ENCODE measurements at regions not wholly inside any gene's neighbourhood (a gene's known extent, or its start where the extent isn't known, plus 50 kb on each side); places are given as distances from the start of the nearest gene placed in this dataset.

DNA sequence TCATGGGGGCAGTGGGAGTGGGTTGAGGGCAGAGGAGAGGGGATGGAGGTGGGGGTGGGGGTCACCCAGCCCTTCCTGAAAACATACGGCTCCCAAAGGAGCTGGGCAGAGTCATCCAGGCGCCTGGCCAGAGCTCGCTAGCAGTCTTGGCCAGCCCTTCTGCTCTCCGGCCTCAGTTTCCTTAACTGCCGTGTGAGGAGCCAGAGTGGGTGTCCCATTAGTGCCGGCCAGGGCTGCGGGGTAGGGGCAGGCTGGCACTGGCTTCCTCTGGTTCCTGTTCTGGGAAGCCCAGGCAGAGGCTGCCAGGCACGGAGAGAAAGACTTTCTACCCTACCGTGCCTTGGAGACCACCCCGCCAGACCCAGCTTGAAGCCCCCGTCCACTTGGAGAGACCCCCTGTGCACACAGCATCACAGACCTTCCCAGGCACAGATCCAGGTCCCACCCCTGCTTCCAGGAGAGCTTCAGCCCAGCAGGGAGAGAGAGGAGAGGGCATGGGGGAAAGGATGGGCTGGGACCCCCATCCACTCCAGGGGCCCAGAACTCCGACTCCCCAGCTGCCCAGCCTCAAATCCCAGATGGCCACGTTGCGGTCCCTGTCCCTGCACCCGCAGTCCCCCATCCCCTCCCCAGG is 93.3 kb downstream of the RFLNA start:
- peaks cover 22 to 40% (median 34%) of the 10 kb centered on the region in 3 donors for H3K4me1 Mint-ChIP-seq
- H3K4me3 Mint-ChIP-seq: peak overlapping the region in 7 of 8 donors; percentile 32 to 84 (median 53)
- no peaks in the 10 kb centered on the region for H3K36me3 Mint-ChIP-seq
- peak overlapping the region in 2 of 6 donors; percentile 42 to 54 for H3K27ac Mint-ChIP-seq
- DNase-seq (no peak), ATAC-seq (ENCODE audit: low read depth in 2 of 2) (no peak)
- no peaks in the 10 kb centered on the region for H3K27me3 Mint-ChIP-seq
- no peaks in the 10 kb centered on the region for H3K9me3 Mint-ChIP-seq

GRCh38 chr12:124387528-124387911 is 92.6 kb downstream of the RFLNA start:
- Mint-ChIP-seq H3K27me3 (no peaks in the 10 kb centered on the region), H3K4me1 (peaks cover 21 to 36% (median 31%) of the 10 kb centered on the region in 3 donors), H3K4me3 (peak overlapping the region in 1 of 8 donors; percentile 84), H3K9me3 (no peaks in the 10 kb centered on the region), H3K36me3 (no peaks in the 10 kb centered on the region), H3K27ac (peak overlapping the region in 1 of 6 donors; percentile 54)
- no peak for ATAC-seq (ENCODE audit: low read depth in 2 of 2)
- DNase-seq: no peak

GRCh38 chr12:124386661-124387527 is 92.0 kb downstream of the RFLNA start:
- H3K4me3 Mint-ChIP-seq: no peak overlapping the region
- ATAC-seq (ENCODE audit: low read depth in 2 of 2) (no peak), DNase-seq (no peak)
- H3K4me1 Mint-ChIP-seq: peaks cover 15 to 30% (median 25%) of the 10 kb centered on the region in 3 donors
- no peaks in the 10 kb centered on the region for H3K9me3 Mint-ChIP-seq
- no peaks in the 10 kb centered on the region for H3K27me3 Mint-ChIP-seq
- H3K36me3 Mint-ChIP-seq: no peaks in the 10 kb centered on the region
- no peak overlapping the region for H3K27ac Mint-ChIP-seq

GRCh38 chr12:124386059-124386458 is 91.2 kb downstream of the RFLNA start:
- H3K9me3 Mint-ChIP-seq: no peaks in the 10 kb centered on the region
- H3K4me1 Mint-ChIP-seq: peaks cover 11 to 28% (median 22%) of the 10 kb centered on the region in 3 donors
- no peak for ATAC-seq (ENCODE audit: low read depth in 2 of 2)

GRCh38 chr12:124385219-124385969 is 90.5 kb downstream of the RFLNA start:
- no peaks in the 10 kb centered on the region for H3K27me3 Mint-ChIP-seq
- no peaks in the 10 kb centered on the region for H3K36me3 Mint-ChIP-seq
- H3K9me3 Mint-ChIP-seq: no peaks in the 10 kb centered on the region
- DNase-seq (no peak), ATAC-seq (ENCODE audit: low read depth in 2 of 2) (no peak)
- H3K4me1 Mint-ChIP-seq: peaks cover 12 to 28% (median 21%) of the 10 kb centered on the region in 3 donors
- H3K27ac Mint-ChIP-seq: no peak overlapping the region
- H3K4me3 Mint-ChIP-seq: peak overlapping the region in 1 of 8 donors; percentile 33

More at GRCh38 chr12:124386059-124386458, 91.2 kb downstream of the RFLNA start:
- Mint-ChIP-seq H3K27me3 (no peaks in the 10 kb centered on the region), H3K36me3 (no peaks in the 10 kb centered on the region), H3K4me3 (no peak overlapping the region), H3K27ac (no peak overlapping the region)
- DNase-seq: no peak

GRCh38 chr12:124384299-124384894 is 89.5 kb downstream of the RFLNA start:
- H3K27me3 Mint-ChIP-seq: no peaks in the 10 kb centered on the region
- peaks cover 13 to 26% (median 15%) of the 10 kb centered on the region in 3 donors for H3K4me1 Mint-ChIP-seq
- ATAC-seq (ENCODE audit: low read depth in 2 of 2) (no peak), DNase-seq (no peak)
- no peaks in the 10 kb centered on the region for H3K36me3 Mint-ChIP-seq
- no peak overlapping the region for H3K27ac Mint-ChIP-seq
- no peak overlapping the region for H3K4me3 Mint-ChIP-seq
- H3K9me3 Mint-ChIP-seq: no peaks in the 10 kb centered on the region

- no peak for ATAC-seq (ENCODE audit: low read depth in 2 of 2)
These were observed 88.1 kb downstream of the RFLNA start for GRCh38 chr12:124383028-124383427.

DNA sequence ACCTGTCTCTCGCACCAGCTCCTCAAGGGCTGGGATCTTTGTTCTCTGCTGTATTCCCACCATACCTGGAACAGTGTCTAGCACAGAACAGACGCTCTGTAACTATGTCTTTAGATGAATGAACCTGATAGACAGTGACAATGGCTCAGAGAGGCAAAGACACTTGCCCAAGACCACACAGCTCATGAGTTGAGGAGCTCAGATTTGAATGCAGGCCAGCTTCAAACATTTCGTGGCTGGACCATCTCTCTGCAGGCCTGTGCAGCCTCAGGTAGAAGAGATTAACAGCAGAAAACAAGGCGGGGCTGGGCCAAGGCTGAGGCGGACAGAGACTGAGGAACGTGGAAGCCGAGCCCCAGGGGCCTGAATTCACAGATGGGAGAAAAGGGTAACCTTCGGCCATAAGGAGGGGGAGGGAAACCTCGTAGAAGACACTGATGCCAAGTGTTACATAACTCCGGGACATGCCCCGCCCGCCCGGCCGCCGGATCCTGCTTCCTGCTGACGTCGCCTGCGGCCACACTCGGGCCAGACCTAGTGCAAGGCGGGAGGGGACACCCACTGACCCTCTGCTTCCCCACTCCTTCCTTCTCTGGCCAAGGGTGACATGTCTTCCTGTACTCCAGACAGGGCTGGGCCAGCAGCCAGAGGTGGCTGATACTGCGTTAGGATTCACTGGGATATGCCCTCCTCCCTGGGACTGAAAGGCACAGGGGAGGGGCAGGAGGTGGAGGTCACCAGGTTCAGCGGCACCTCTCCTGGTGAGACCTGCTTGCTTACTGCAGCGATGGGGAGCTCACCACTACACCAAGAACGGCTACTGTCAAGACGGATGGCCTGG is 86.8 kb downstream of the RFLNA start:
- no peaks in the 10 kb centered on the region for H3K27me3 Mint-ChIP-seq
- no peaks in the 10 kb centered on the region for H3K36me3 Mint-ChIP-seq
- ATAC-seq (ENCODE audit: low read depth in 2 of 2) (no peak), DNase-seq (no peak)
- H3K4me1 Mint-ChIP-seq: peaks cover 9 to 28% (median 12%) of the 10 kb centered on the region in 3 donors
- no peaks in the 10 kb centered on the region for H3K9me3 Mint-ChIP-seq
- H3K4me3 Mint-ChIP-seq: peak overlapping the region in 1 of 8 donors; percentile 41
- H3K27ac Mint-ChIP-seq: peak overlapping the region in 3 of 6 donors; percentile 19 to 72 (median 22)

More at GRCh38 chr12:124383028-124383427, 88.1 kb downstream of the RFLNA start:
- DNase-seq: no peak
- H3K4me1 Mint-ChIP-seq: peaks cover 9 to 29% (median 12%) of the 10 kb centered on the region in 3 donors
- H3K27me3 Mint-ChIP-seq: no peaks in the 10 kb centered on the region
- H3K27ac Mint-ChIP-seq: no peak overlapping the region
- H3K9me3 Mint-ChIP-seq: no peaks in the 10 kb centered on the region
- H3K4me3 Mint-ChIP-seq: no peak overlapping the region
- H3K36me3 Mint-ChIP-seq: no peaks in the 10 kb centered on the region

DNA sequence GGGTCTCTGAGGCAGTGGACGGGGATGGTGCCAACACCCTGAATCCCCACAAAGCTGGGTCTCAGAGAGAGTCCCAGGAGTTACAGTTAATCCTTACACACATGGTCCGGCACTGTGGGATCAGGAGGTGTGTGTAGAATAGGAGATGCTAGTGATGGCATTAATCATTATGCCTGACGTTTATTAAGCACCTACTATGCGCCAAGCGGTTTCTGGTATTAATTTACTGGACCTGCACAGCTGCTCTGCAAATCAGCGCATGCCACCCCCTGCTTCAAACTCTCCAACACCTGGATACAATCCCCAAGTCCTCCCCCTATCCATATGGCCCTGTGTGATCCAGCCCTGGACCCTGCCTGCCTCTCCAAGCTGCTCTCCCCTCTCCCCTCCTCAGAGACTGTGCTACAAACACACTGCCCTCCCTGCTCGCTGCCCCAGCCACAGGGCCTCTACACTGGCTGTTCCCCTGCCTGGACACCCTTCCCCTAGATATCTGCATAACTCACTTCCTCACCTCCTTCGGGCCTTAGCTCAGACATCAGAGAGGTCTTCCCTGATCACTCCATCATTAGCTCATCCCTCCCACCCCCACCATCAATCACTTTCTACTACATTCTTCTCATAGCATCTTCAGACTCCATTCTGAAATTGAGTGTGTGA is 86.0 kb downstream of the RFLNA start:
- Mint-ChIP-seq H3K27ac (peak overlapping the region in 4 of 6 donors; percentile 28 to 83 (median 51)), H3K36me3 (no peaks in the 10 kb centered on the region), H3K4me3 (no peak overlapping the region), H3K9me3 (no peaks in the 10 kb centered on the region), H3K4me1 (peaks cover 9 to 28% (median 12%) of the 10 kb centered on the region in 3 donors), H3K27me3 (no peaks in the 10 kb centered on the region)
- DNase-seq: no peak
- ATAC-seq (ENCODE audit: low read depth in 2 of 2): no peak

- ATAC-seq (ENCODE audit: low read depth in 2 of 2) (no peak), DNase-seq (no peak)
- H3K4me3 Mint-ChIP-seq: no peak overlapping the region
- peaks cover 9 to 28% (median 12%) of the 10 kb centered on the region in 3 donors for H3K4me1 Mint-ChIP-seq
- no peaks in the 10 kb centered on the region for H3K36me3 Mint-ChIP-seq
- H3K27ac Mint-ChIP-seq: peak overlapping the region in 4 of 6 donors; percentile 30 to 72 (median 50)
- no peaks in the 10 kb centered on the region for H3K27me3 Mint-ChIP-seq
- no peaks in the 10 kb centered on the region for H3K9me3 Mint-ChIP-seq
These were observed 85.3 kb downstream of the RFLNA start for GRCh38 chr12:124379938-124380754.

- no peaks in the 10 kb centered on the region for H3K36me3 Mint-ChIP-seq
These were observed 84.6 kb downstream of the RFLNA start for GRCh38 chr12:124379379-124379937.

More at GRCh38 chr12:124379379-124379937, 84.6 kb downstream of the RFLNA start:
- ATAC-seq (ENCODE audit: low read depth in 2 of 2) (no peak), DNase-seq (no peak)
- Mint-ChIP-seq H3K4me1 (peaks cover 9 to 28% (median 12%) of the 10 kb centered on the region in 3 donors), H3K27me3 (no peaks in the 10 kb centered on the region), H3K27ac (peak overlapping the region in 3 of 6 donors; percentile 6 to 72 (median 66)), H3K9me3 (no peaks in the 10 kb centered on the region), H3K4me3 (no peak overlapping the region)
